Mucosa of rectum (tissue), 2 donors: ENCODE measurements at regions not wholly inside any gene's neighbourhood (a gene's known extent, or its start where the extent isn't known, plus 50 kb on each side); places are given as distances from the start of the nearest gene placed in this dataset.
"Not testable (repeated sequence)": the region's sequence is repeated elsewhere in the genome, so short reads cannot be mapped to it uniquely, and the experiment has no call there.

Source experiments
- H3K27ac ChIP-seq, 2 donors: one replicate each; pipeline ENCODE4 v1.7.0; 2013; ENCODE audit warnings: inconsistent platforms in 2 of 2, low read depth in 2 of 2, low read length in 2 of 2
- H3K27me3 ChIP-seq, 2 donors: one replicate each; pipeline ENCODE4 v1.7.0; 2013; ENCODE audit warnings: low read length in 2 of 2; ENCODE audit not compliant: control insufficient read depth in 2 of 2, insufficient read depth in 2 of 2
- H3K36me3 ChIP-seq, 2 donors: one replicate each; pipeline ENCODE4 v1.7.0; 2013; ENCODE audit warnings: low read length in 2 of 2; ENCODE audit not compliant: control insufficient read depth in 2 of 2, insufficient read depth in 2 of 2
- H3K4me1 ChIP-seq, 2 donors: one replicate each; pipeline ENCODE4 v1.7.0; 2013; ENCODE audit warnings: low read length in 2 of 2, mild to moderate bottlenecking in 1 of 2; ENCODE audit not compliant: control insufficient read depth in 2 of 2, insufficient read depth in 2 of 2
- H3K4me3 ChIP-seq, 2 donors: one replicate each; pipeline ENCODE4 v1.7.0; 2013; ENCODE audit warnings: low read length in 2 of 2
- H3K9ac ChIP-seq, 2 donors: one replicate each; pipeline ENCODE4 v1.7.0; 2013; ENCODE audit warnings: low read length in 2 of 2, low read depth in 1 of 2, mild to moderate bottlenecking in 1 of 2
- H3K9me3 ChIP-seq, 2 donors: one replicate each; pipeline ENCODE4 v1.7.0; 2013; ENCODE audit warnings: low read length in 2 of 2; ENCODE audit not compliant: control insufficient read depth in 2 of 2
- donor health status: healthy.
- donor health status: Normal muscosa, but diverticular disease.

DNA sequence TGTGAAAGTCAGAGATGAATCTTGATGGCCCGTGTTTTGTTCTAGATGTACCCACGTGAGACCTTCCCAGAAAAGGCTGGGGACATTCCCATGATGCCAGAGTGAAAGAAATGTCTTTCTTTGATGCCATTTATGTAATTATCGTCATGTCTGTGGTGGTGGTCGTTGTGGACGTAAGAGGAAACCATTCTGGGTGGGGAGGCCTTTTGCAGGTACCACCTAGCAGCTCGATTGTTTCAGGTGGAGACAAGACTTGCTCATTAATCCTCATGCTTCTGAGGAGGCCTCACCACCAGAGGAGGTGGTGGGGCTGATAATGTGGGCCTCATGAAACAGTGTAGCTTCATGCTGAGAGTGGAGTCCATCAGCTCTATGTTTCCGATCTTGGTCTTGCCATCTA, 58.1 kb upstream of the USP3 start:
- Histone ChIP-seq H3K27ac (no peak overlapping the region), H3K36me3 (no peaks in the 10 kb centered on the region), H3K9me3 (no peaks in the 10 kb centered on the region), H3K9ac (no peak overlapping the region), H3K4me1 (peaks cover 3 to 4% of the 10 kb centered on the region in 2 donors), H3K27me3 (no peaks in the 10 kb centered on the region), H3K4me3 (no peak overlapping the region)

DNA sequence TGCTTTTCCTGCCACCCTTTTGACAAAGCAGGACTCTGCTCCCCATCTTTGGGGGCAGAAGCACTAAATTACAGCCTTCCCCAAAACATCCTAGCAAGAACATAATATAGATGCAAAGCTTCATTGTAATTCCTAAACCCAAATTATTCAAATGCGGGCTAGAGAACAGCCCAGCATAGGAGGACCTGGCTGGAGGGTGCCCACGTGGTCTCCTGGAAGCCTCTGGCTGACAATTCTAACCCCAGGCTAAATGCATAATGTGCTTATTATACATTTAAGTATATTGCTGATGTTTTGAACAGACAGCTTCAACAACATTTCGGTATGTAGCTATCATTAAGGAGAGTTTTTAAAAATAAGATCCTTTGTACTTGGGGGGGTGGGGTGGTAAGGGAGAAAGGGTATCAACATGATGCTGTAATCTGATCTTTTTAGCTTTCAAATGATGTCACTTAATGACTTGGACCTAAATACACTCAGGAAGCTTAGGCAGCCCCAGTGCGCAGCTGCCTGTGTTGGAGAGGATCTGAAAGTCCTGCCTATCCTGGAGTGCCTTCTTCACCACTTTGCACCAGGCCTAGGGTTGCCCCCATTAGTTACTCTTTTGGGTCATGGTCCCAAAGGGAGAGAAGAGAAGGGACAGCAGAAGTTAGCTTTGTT, 57.2 kb upstream of the USP3 start:
- no peaks in the 10 kb centered on the region for H3K9me3 ChIP-seq
- peaks cover 3 to 4% of the 10 kb centered on the region in 2 donors for H3K4me1 ChIP-seq
- H3K4me3 ChIP-seq = no peak overlapping the region
- no peak overlapping the region for H3K27ac ChIP-seq
- H3K36me3 ChIP-seq = no peaks in the 10 kb centered on the region
- no peak overlapping the region for H3K9ac ChIP-seq
- H3K27me3 ChIP-seq = no peaks in the 10 kb centered on the region

GRCh38 chr15:63448266-63448665, 56.1 kb upstream of the USP3 start:
- H3K27ac ChIP-seq = no peak overlapping the region
- no peaks in the 10 kb centered on the region for H3K36me3 ChIP-seq
- H3K4me1 ChIP-seq = peaks cover 3 to 4% of the 10 kb centered on the region in 2 donors

DNA sequence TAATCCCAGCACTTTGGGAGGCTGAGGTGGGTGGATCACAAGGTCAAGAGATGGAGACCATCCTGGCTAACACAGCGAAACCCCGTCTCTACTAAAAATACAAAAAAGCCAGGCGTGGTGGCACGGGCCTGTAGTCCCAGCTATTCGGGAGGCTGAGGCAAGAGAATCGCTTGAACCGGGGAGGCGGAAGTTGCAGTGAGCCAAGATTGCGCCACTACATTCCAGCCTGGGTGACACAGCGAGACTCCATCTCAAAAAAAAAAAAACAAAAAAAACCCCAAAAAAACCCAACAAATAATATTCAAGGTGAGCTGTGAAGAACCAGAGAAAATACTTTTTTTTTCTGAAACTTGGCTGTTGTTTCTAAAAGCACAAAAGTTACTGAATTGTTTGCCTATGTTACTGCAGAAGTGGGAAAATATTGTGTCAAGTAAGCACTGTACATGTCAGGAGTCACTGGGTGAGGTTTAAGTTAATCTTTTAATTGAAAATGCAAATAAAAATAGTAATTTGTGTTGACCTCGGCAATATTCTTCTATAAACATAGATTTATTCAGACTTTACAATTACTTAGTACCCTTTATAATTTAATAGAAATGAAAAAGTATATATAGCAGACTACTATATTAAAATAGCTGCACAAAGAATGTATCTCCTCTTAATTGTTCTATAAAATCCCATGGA, 55.4 kb upstream of the USP3 start:
- not testable (repeated sequence) for H3K36me3 ChIP-seq, H3K9me3 ChIP-seq, H3K27me3 ChIP-seq, H3K4me1 ChIP-seq, H3K4me3 ChIP-seq, H3K27ac ChIP-seq, H3K9ac ChIP-seq

More at GRCh38 chr15:63448266-63448665, 56.1 kb upstream of the USP3 start:
- H3K9ac ChIP-seq = no peak overlapping the region
- H3K4me3 ChIP-seq = no peak overlapping the region
- no peaks in the 10 kb centered on the region for H3K27me3 ChIP-seq
- H3K9me3 ChIP-seq = no peaks in the 10 kb centered on the region

GRCh38 chr15:63449731-63450130, 54.7 kb upstream of the USP3 start:
- H3K27me3 ChIP-seq = no peaks in the 10 kb centered on the region
- peaks cover 3 to 4% of the 10 kb centered on the region in 2 donors for H3K4me1 ChIP-seq
- no peaks in the 10 kb centered on the region for H3K36me3 ChIP-seq
- no peak overlapping the region for H3K9ac ChIP-seq
- H3K27ac ChIP-seq = no peak overlapping the region
- H3K4me3 ChIP-seq = peak overlapping the region in 1 of 2 donors; percentile 26
- no peaks in the 10 kb centered on the region for H3K9me3 ChIP-seq

GRCh38 chr15:63450884-63451225, 53.5 kb upstream of the USP3 start:
- no peaks in the 10 kb centered on the region for H3K36me3 ChIP-seq
- no peak overlapping the region for H3K9ac ChIP-seq
- H3K27ac ChIP-seq = no peak overlapping the region
- H3K4me3 ChIP-seq = no peak overlapping the region
- H3K9me3 ChIP-seq = no peaks in the 10 kb centered on the region
- H3K27me3 ChIP-seq = no peaks in the 10 kb centered on the region
- H3K4me1 ChIP-seq = peaks cover 3 to 4% of the 10 kb centered on the region in 2 donors

GRCh38 chr15:63451671-63452315, 52.6 kb upstream of the USP3 start:
- no peak overlapping the region for H3K27ac ChIP-seq
- H3K4me1 ChIP-seq = peaks cover 3 to 4% of the 10 kb centered on the region in 2 donors
- H3K36me3 ChIP-seq = no peaks in the 10 kb centered on the region
- H3K9me3 ChIP-seq = no peaks in the 10 kb centered on the region
- H3K4me3 ChIP-seq = no peak overlapping the region
- H3K27me3 ChIP-seq = no peaks in the 10 kb centered on the region
- H3K9ac ChIP-seq = no peak overlapping the region

GRCh38 chr15:63452552-63453136, 51.7 kb upstream of the USP3 start:
- Histone ChIP-seq H3K36me3 (no peaks in the 10 kb centered on the region), H3K27ac (no peak overlapping the region), H3K4me3 (no peak overlapping the region), H3K27me3 (no peaks in the 10 kb centered on the region), H3K9ac (no peak overlapping the region), H3K4me1 (peaks cover 3 to 4% of the 10 kb centered on the region in 2 donors), H3K9me3 (no peaks in the 10 kb centered on the region)

DNA sequence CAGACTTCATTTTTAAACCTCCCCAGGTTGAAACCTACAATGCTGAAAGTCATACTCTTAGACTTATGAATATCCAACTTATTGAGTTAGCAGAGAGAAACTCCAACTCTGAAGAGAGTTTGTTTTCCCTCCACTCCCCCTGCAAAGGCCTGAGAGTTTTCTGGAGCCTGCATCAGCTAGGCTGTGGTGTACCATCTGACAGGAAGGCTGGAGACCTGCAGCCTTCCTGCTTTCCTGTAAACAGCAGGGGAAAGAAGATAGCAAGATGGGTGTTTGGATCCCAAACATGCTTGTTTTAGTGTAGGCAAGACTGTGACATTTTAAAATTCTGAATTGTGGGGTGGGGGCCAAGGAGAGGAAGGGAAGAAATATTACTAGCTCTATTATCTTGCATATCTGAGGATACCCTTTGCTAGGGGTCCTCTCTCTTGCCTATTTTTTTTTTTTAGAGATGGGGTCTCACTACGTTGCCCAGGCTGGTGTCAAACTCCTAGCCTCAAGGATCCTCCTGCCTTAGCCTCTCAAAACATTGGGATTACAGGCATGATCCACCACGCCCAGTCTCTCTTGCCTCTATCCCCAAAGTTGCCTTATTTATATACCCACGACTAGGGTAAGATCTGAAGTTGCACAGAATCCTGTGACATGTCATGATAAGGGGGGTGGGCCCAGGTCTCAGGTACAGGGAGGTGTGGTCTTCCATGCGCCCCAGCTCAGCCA, 51.0 kb upstream of the USP3 start:
- no peaks in the 10 kb centered on the region for H3K36me3 ChIP-seq
- no peaks in the 10 kb centered on the region for H3K9me3 ChIP-seq
- no peak overlapping the region for H3K27ac ChIP-seq
- no peak overlapping the region for H3K4me3 ChIP-seq
- H3K27me3 ChIP-seq = no peaks in the 10 kb centered on the region
- H3K9ac ChIP-seq = no peak overlapping the region
- peaks cover 3 to 4% of the 10 kb centered on the region in 2 donors for H3K4me1 ChIP-seq
